ENCODE measurements at regions not wholly inside any gene's neighbourhood (a gene's known extent, or its start where the extent isn't known, plus 50 kb on each side); places are given as distances from the start of the nearest gene placed in this dataset.

GRCh38 chr9:134494905-134495304 is 146.7 kb upstream of the COL5A1 start:
- no peak overlapping the region for H3K4me3 Mint-ChIP-seq
- no peak overlapping the region for H3K27ac Mint-ChIP-seq
- no peaks in the 10 kb centered on the region for H3K36me3 Mint-ChIP-seq
- no peak for DNase-seq (ENCODE audit: low spot score in 2 of 2, unreplicated experiment in 2 of 2)
- H3K9me3 Mint-ChIP-seq: no peaks in the 10 kb centered on the region
- TF ChIP-seq, protein P1, sequence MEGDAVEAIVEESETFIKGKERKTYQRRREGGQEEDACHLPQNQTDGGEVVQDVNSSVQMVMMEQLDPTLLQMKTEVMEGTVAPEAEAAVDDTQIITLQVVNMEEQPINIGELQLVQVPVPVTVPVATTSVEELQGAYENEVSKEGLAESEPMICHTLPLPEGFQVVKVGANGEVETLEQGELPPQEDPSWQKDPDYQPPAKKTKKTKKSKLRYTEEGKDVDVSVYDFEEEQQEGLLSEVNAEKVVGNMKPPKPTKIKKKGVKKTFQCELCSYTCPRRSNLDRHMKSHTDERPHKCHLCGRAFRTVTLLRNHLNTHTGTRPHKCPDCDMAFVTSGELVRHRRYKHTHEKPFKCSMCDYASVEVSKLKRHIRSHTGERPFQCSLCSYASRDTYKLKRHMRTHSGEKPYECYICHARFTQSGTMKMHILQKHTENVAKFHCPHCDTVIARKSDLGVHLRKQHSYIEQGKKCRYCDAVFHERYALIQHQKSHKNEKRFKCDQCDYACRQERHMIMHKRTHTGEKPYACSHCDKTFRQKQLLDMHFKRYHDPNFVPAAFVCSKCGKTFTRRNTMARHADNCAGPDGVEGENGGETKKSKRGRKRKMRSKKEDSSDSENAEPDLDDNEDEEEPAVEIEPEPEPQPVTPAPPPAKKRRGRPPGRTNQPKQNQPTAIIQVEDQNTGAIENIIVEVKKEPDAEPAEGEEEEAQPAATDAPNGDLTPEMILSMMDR (IDR thresholded peaks at IDR 0.05; ENCODE audit: unreplicated experiment): no peak
- no peaks in the 10 kb centered on the region for H3K27me3 Mint-ChIP-seq (ENCODE audit: low read depth)
- H3K4me1 Mint-ChIP-seq: peaks cover 28% of the 10 kb centered on the region

DNA sequence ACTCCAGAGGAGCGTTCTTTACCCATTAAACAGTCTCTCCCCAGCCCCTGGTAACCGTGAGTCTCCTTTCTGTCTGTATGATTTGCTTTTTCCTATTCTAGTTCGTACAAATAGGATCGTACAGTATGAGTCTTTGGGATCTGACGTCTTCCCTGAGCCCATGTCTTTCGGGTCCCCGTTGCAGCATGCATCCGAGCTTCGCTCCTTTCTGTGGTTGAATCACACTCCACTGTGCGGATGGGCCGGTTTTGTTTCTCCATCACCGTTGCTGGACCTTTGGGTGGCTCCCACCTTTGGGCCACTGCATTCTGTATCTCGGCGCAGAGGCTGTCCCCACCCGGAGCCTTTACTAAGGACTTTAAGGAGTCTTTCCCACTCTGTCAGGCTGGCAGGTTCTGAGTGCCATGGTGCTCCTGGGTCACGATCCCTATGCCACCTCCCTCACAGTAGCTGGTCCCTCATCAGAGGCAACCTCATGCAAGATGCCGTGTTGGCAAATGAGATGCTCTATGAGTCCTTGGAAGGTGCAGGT is 145.7 kb upstream of the COL5A1 start:
- no peak for DNase-seq (ENCODE audit: low spot score in 2 of 2, unreplicated experiment in 2 of 2)
- Mint-ChIP-seq H3K27ac (no peak overlapping the region), H3K4me1 (peaks cover 28% of the 10 kb centered on the region), H3K27me3 (ENCODE audit: low read depth) (no peaks in the 10 kb centered on the region), H3K4me3 (no peak overlapping the region), H3K36me3 (no peaks in the 10 kb centered on the region), H3K9me3 (no peaks in the 10 kb centered on the region)
- TF ChIP-seq, protein P1 (IDR thresholded peaks at IDR 0.05; ENCODE audit: unreplicated experiment): no peak

GRCh38 chr9:134496413-134497282 is 145.0 kb upstream of the COL5A1 start:
- H3K36me3 Mint-ChIP-seq: no peaks in the 10 kb centered on the region
- no peaks in the 10 kb centered on the region for H3K9me3 Mint-ChIP-seq
- TF ChIP-seq, protein P1 (IDR thresholded peaks at IDR 0.05; ENCODE audit: unreplicated experiment): no peak
- DNase-seq (ENCODE audit: low spot score in 2 of 2, unreplicated experiment in 2 of 2): no peak
- H3K27me3 Mint-ChIP-seq (ENCODE audit: low read depth): no peaks in the 10 kb centered on the region
- H3K4me1 Mint-ChIP-seq: peaks cover 22% of the 10 kb centered on the region
- H3K27ac Mint-ChIP-seq: peak overlapping the region; percentile 28
- H3K4me3 Mint-ChIP-seq: no peak overlapping the region

DNA sequence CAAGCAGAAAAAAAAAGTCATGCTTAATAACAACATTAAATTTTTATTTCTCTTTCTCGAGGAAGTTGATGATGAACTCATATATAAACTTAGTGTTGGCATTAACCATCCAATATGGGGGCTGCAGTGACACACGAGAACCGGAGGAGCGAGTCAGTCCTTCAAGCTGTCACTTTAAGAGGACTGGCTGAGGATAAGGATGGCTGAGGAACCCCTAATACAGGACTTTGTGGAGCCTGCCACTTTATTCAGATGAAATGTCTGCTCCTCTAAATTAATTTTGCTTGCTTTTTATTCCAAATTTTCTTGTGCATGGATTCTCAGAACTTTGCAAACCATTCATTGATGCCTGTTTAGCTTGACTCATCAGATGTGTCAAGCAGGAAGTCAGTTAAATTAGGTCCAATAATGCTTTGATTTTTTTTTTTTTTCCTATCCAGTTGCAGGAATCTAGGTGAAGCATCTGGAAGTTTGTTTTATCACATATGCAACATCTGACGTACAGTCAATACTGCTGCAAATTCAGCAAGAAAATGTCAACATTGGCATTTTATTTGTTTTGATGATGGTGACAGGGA is 144.2 kb upstream of the COL5A1 start:
- no peaks in the 10 kb centered on the region for H3K27me3 Mint-ChIP-seq (ENCODE audit: low read depth)
- H3K36me3 Mint-ChIP-seq: no peaks in the 10 kb centered on the region

DNA sequence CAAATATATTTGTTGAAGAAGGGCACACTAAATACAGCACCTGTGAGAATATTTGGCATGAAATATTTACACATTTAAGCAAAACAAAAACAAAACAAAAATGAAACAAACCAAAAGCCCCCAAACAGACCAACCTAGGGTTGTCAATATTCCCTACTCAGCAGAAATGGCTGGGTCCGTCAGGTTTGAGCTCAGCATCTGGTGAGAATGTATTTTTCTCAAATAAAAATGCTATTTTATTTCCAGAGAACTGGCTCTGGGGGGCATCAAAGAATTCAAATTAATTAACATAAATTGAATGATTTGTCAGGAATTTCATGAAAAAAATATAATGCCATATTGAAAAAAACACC is 142.8 kb upstream of the COL5A1 start:
- peaks cover 13% of the 10 kb centered on the region for H3K4me1 Mint-ChIP-seq
- DNase-seq (ENCODE audit: low spot score in 2 of 2, unreplicated experiment in 2 of 2): no peak
- H3K36me3 Mint-ChIP-seq: no peaks in the 10 kb centered on the region
- H3K27ac Mint-ChIP-seq: no peak overlapping the region
- no peaks in the 10 kb centered on the region for H3K27me3 Mint-ChIP-seq (ENCODE audit: low read depth)
- TF ChIP-seq, protein P1 (IDR thresholded peaks at IDR 0.05; ENCODE audit: unreplicated experiment): no peak
- H3K9me3 Mint-ChIP-seq: no peaks in the 10 kb centered on the region
- no peak overlapping the region for H3K4me3 Mint-ChIP-seq

More for the DNA sequence above, 144.2 kb upstream of the COL5A1 start:
- no peaks in the 10 kb centered on the region for H3K9me3 Mint-ChIP-seq
- peak overlapping the region; percentile 28 for H3K27ac Mint-ChIP-seq
- H3K4me3 Mint-ChIP-seq: no peak overlapping the region
- H3K4me1 Mint-ChIP-seq: peaks cover 16% of the 10 kb centered on the region
- no peak for DNase-seq (ENCODE audit: low spot score in 2 of 2, unreplicated experiment in 2 of 2)
- TF ChIP-seq, protein P1 (IDR thresholded peaks at IDR 0.05; ENCODE audit: unreplicated experiment): no peak

Data from mesothelial cell of epicardium (in vitro differentiated cells).